ENCODE measurements at regions not wholly inside any gene's neighbourhood (a gene's known extent, or its start where the extent isn't known, plus 50 kb on each side); places are given as distances from the start of the nearest gene placed in this dataset.

- Histone ChIP-seq H3K36me3 (replicated peaks; ENCODE audit: low read depth, low read length) (no peaks in the 10 kb centered on the region), H3K79me2 (ENCODE audit: low read length) (no peaks in the 10 kb centered on the region), H3K4me3 (ENCODE audit: low read length) (no peak overlapping the region), H3K4me2 (ENCODE audit: low read length) (no peak overlapping the region), H3K27me3 (ENCODE audit: low read depth, low read length) (peaks cover under 1% of the 10 kb centered on the region), H4K20me1 (ENCODE audit: insufficient read depth, low read length) (no peaks in the 10 kb centered on the region), H2AFZ (ENCODE audit: low read depth, low read length) (no peak overlapping the region), H3K9me3 (ENCODE audit: insufficient read depth, low read length) (no peaks in the 10 kb centered on the region), H3K27ac (ENCODE audit: low read length) (no peak overlapping the region), H3K4me1 (ENCODE audit: low read length) (no peaks in the 10 kb centered on the region), H3K9ac (ENCODE audit: low read length) (no peak overlapping the region)
- TF ChIP-seq EZH2phosphoT487 (IDR thresholded peaks at IDR 0.05; ENCODE audit: low read depth) (no peak), CTCF (IDR thresholded peaks at IDR 0.05; ENCODE audit: low read depth, low read length) (no peak)
Observed at GRCh38 chr17:68662479-68662878, 61.3 kb upstream of the FAM20A start.

GRCh38 chr17:68662037-68662432 lies 60.9 kb upstream of the FAM20A start:
- H3K79me2 ChIP-seq (ENCODE audit: low read length): no peaks in the 10 kb centered on the region
- no peak overlapping the region for H2AFZ ChIP-seq (ENCODE audit: low read depth, low read length)
- no peaks in the 10 kb centered on the region for H3K4me1 ChIP-seq (ENCODE audit: low read length)
- TF ChIP-seq CTCF (IDR thresholded peaks at IDR 0.05; ENCODE audit: low read depth, low read length): no peak
- TF ChIP-seq EZH2phosphoT487 (IDR thresholded peaks at IDR 0.05; ENCODE audit: low read depth): no peak
- H3K4me2 ChIP-seq (ENCODE audit: low read length): no peak overlapping the region
- H3K36me3 ChIP-seq (replicated peaks; ENCODE audit: low read depth, low read length): no peaks in the 10 kb centered on the region
- H3K9ac ChIP-seq (ENCODE audit: low read length): no peak overlapping the region
- no peak overlapping the region for H3K27ac ChIP-seq (ENCODE audit: low read length)
- H3K9me3 ChIP-seq (ENCODE audit: insufficient read depth, low read length): no peaks in the 10 kb centered on the region
- no peak overlapping the region for H3K4me3 ChIP-seq (ENCODE audit: low read length)
- no peaks in the 10 kb centered on the region for H4K20me1 ChIP-seq (ENCODE audit: insufficient read depth, low read length)
- H3K27me3 ChIP-seq (ENCODE audit: low read depth, low read length): no peaks in the 10 kb centered on the region; the same call in none of the 2 replicates

- Histone ChIP-seq H3K9ac (ENCODE audit: low read length) (no peak overlapping the region), H3K79me2 (ENCODE audit: low read length) (no peaks in the 10 kb centered on the region), H3K9me3 (ENCODE audit: insufficient read depth, low read length) (no peaks in the 10 kb centered on the region), H3K4me2 (ENCODE audit: low read length) (no peak overlapping the region), H3K36me3 (replicated peaks; ENCODE audit: low read depth, low read length) (no peaks in the 10 kb centered on the region), H3K27ac (ENCODE audit: low read length) (no peak overlapping the region), H4K20me1 (ENCODE audit: insufficient read depth, low read length) (no peaks in the 10 kb centered on the region), H3K4me3 (ENCODE audit: low read length) (no peak overlapping the region), H3K4me1 (ENCODE audit: low read length) (no peaks in the 10 kb centered on the region), H3K27me3 (ENCODE audit: low read depth, low read length) (no peaks in the 10 kb centered on the region; the same call in none of the 2 replicates), H2AFZ (ENCODE audit: low read depth, low read length) (no peak overlapping the region)
- TF ChIP-seq EZH2phosphoT487 (IDR thresholded peaks at IDR 0.05; ENCODE audit: low read depth): no peak
- no peak for TF ChIP-seq CTCF (IDR thresholded peaks at IDR 0.05; ENCODE audit: low read depth, low read length)
Observed at GRCh38 chr17:68661265-68662036, 60.3 kb upstream of the FAM20A start.

GRCh38 chr17:68660302-68660701 lies 59.1 kb upstream of the FAM20A start:
- no peak for TF ChIP-seq EZH2phosphoT487 (IDR thresholded peaks at IDR 0.05; ENCODE audit: low read depth)
- no peak for TF ChIP-seq CTCF (IDR thresholded peaks at IDR 0.05; ENCODE audit: low read depth, low read length)
- Histone ChIP-seq H3K4me1 (ENCODE audit: low read length) (no peaks in the 10 kb centered on the region), H3K27me3 (ENCODE audit: low read depth, low read length) (no peaks in the 10 kb centered on the region; the same call in 1 of the 2 replicates), H2AFZ (ENCODE audit: low read depth, low read length) (no peak overlapping the region), H4K20me1 (ENCODE audit: insufficient read depth, low read length) (no peaks in the 10 kb centered on the region), H3K79me2 (ENCODE audit: low read length) (no peaks in the 10 kb centered on the region), H3K36me3 (replicated peaks; ENCODE audit: low read depth, low read length) (no peaks in the 10 kb centered on the region), H3K9ac (ENCODE audit: low read length) (no peak overlapping the region), H3K27ac (ENCODE audit: low read length) (no peak overlapping the region), H3K4me2 (ENCODE audit: low read length) (no peak overlapping the region), H3K4me3 (ENCODE audit: low read length) (no peak overlapping the region), H3K9me3 (ENCODE audit: insufficient read depth, low read length) (no peaks in the 10 kb centered on the region)

Data from OCI-LY3 (cell line).